HG03442 (cell line): ENCODE measurements at regions not wholly inside any gene's neighbourhood (a gene's known extent, or its start where the extent isn't known, plus 50 kb on each side); places are given as distances from the start of the nearest gene placed in this dataset.
"Not testable (repeated sequence)": the region's sequence is repeated elsewhere in the genome, so short reads cannot be mapped to it uniquely, and the experiment has no call there.

Experiments
- ATAC-seq: cut with Tn5 transposase; IDR thresholded peaks from one replicate; pipeline ENCODE4 v1.9.1; 2021; ENCODE audit warnings: mild to moderate bottlenecking, moderate library complexity; ENCODE audit not compliant: unreplicated experiment

DNA sequence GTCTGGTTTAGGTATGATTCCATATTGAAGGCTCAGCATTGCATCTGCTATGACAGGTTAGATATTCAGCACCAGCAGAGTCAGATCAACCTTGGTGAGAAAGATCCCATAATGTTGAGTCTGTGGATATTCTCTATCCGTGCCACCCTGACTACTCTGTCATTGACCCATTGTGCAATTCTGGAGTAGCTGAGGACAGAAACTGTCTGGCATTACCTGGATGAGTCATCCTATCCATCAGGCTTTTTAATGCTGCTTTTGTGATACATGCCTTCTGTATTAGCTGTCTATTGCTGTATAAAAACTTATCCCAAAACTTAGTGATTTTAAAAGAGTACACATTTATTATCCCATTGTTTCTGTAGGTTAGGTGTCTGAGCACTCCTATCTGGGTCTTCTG is 189.1 kb upstream of the FAT3 start:
- ATAC-seq, result no peak

DNA sequence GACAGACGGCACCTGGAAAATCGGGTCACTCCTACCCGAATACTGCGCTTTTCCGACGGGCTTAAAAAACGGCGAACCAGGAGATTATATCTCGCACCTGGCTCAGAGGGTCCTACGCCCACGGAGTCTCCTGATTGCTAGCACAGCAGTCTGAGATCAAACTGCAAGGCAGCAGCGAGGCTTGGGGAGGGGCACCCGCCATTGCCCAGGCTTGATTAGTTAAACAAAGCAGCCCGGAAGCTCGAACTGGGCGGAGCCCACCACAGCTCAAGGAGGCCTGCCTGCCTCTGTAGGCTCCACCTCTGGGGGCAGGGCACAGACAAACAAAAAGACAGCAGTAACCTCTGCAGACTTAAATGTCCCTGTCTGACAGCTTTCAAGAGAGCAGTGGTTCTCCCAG is 197.5 kb upstream of the FAT3 start:
- not testable (repeated sequence) for ATAC-seq

DNA sequence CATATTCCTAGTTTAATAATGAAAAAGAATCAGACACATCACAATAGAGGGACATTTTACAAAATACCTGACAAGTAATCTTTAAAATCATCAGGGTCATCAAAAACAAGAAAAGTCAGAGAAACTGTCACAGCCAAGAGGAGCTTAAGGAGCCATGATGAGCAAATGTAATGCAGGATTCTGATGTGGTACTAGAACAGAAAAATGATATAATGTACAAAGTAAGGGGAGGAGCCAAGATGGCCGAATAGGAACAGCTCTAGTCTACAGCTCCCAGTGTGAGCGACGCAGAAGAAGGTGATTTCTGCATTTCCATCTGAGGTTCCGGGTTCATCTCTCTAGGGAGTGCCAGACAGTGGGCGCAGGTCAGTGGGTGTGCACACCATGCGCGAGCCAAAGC is 198.0 kb upstream of the FAT3 start:
- no peak for ATAC-seq

DNA sequence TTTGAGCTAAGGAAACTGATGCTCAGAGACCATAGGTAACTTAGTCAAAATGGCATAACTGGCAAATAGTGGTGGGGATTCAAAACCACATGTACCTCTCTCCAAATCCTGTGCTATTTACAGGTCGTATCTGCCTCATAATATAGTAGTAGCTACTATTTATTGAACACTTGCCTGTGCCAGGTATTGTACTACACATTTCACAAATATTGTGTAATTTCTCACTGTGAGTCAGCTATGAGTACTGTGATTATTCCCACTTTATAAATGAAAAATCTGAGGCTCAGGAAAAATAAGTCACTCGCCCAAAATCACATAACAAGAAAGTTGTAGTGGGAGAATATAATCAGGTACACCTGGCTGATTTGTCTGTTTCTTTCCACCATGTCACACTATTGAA is 199.8 kb upstream of the FAT3 start:
- no peak for ATAC-seq

DNA sequence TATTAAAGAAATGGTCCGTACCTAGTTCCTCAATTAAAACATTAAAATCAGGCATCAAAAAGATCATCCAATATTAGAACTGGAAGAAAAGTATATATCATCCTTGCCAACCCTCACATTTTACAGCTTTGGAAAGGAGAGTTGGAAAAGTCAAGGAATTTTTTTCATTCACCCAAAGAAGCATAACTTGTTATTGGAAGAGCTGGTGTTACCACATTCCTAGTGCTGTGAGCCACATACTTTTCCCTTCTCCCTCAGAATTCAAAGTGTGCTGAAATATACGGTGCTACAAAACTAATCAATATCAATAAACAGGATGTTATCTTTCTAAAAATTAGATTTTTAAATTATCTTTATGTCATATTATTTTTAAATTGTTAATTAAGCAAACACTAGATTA is 202.1 kb upstream of the FAT3 start:
- no peak for ATAC-seq

DNA sequence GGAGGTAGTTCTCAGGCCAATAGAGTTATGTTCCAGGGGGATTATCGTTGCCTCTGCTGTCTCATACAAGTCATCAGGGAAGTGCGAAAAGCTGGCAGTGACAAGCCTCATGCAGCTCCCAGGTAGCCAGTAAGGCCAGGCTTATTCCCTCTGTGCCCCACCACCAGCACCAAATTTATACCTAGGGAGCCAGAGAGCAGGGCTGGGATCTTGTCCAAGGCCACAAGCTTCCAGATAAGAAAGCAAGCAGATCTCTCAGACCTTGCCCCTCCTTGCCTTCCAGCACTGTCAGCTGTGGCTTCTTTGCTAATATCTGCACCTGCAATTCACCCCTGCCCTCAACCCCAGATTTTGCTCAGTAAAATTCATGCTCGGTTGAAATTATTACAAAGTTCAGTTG is 206.3 kb upstream of the FAT3 start:
- no peak for ATAC-seq

DNA sequence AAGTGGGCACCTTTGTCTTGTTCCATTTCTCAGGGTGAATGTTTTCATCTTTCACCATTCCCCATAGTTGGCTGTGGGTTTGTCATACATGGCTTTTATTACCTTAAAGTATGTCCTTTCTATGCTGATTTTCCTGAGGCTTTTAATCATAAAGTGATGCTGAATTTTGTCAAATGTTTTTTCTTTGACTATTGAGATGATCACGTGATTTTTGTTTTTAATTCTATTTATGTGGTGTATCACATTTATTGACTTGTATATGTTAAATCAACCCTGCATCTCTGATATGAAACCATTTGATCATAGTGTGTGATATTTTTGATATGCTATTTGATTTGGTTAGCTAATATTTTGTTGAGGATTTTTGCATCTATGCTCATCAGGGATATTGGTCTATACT is 216.4 kb upstream of the FAT3 start:
- no peak for ATAC-seq

DNA sequence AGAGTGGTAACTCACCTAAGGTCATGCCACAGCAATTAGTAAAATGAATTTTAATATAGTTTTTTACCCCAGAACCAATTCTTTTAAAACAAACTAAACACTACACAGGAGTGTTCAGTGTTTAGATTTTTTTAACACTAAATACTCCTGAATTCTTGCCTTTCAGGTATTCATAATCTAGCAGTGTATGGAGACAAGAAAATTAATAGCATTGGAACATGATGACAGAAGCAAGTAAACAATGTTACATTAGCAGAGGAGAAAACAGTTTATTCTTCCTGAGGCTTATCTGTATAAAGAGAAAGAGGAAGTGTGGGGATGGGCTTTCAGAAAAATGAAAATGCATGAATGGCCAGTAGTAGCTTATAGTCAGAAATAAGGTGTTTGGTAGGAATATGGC is 222.1 kb upstream of the FAT3 start:
- no peak for ATAC-seq

DNA sequence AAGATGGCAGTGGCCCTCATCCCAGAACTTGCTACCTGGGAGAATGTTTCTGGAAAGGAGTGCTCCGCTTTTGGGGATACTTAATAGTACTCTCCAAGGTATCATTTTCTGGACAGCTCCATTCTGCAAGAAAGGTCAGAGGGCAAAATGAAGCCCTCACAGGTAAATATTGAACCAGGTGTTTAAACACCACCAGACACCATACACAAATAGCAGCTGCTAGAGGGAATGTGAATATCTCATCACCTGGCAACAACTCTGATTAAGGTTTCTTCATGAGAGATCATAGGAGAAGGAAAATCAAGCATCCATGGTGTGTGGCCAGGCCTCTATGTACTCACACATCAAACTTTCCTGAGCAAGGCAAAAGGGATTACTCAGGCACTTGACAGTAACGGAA is 226.1 kb upstream of the FAT3 start:
- ATAC-seq, result no peak

DNA sequence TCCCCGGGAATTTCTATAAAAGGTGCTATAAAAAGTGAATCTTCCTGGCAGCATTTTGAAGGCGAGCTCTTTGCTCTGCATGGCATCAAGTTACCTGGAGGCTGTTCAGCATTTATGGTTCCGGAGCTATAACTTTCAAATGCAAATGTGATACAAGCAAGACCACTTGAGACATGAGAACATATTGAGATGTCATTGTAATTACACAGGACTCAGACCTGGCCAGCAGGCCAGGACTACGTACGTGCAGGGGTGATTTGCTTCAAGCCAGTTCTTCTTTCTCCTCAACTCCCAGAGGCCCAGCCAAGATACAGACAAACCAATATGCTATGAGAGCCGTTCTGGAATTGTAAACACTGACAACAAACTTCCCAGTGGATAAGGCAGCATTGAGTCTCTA is 227.4 kb upstream of the FAT3 start:
- no peak for ATAC-seq

DNA sequence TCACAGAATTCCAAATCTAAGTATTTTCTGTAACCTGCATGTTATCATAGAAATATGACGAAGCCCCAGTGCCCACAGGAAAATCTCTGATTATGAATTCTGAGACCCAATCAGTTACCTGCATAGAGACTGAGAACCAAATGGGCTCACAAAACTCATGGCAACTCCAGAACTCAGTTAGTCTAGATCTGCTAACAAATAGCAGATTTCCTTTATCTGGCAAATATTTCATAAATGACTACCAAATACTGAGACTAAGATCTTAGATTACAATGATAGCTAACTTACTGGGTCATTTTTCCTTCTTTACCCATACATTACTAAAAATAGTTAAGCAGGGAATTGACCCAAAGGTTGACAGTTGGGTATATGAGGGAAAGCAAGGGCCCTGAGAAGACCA is 228.1 kb upstream of the FAT3 start:
- ATAC-seq, result no peak

DNA sequence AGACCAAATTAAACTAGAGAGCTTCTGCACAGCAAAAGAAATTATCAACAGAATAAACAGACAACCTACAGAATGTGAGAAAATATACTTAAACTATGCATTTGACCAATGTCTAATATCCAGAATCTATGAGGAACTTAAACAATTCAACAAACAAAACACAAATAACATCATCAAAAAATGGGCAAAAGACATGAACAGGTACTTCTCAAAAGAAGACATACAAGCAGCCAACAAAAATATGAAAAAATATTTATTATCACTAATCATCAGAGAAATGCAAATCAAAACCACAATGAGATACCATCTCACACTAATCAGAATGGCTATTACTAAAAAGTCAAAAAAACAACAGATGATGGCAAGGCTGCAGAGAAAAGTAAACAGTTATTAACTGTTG is 236.2 kb upstream of the FAT3 start:
- not testable (repeated sequence) for ATAC-seq

DNA sequence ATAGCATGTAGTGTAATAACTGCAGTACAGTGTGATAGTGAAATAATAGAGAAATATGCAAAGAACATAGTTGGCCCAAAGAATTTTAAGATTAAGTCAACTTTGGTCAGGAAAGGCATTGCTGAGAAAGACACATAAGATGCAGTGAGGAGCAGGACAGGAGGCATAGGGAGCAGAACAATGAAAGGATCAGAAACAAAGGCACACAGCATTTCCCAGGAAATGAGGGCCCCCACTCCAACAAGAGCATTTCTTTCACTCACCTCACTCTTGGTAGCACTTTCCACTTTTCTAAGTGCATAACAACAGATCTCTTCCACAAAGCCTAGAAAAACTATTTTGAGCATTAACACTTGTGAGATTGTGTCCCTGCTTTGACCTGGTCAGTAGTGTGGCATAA is 238.4 kb upstream of the FAT3 start:
- no peak for ATAC-seq

DNA sequence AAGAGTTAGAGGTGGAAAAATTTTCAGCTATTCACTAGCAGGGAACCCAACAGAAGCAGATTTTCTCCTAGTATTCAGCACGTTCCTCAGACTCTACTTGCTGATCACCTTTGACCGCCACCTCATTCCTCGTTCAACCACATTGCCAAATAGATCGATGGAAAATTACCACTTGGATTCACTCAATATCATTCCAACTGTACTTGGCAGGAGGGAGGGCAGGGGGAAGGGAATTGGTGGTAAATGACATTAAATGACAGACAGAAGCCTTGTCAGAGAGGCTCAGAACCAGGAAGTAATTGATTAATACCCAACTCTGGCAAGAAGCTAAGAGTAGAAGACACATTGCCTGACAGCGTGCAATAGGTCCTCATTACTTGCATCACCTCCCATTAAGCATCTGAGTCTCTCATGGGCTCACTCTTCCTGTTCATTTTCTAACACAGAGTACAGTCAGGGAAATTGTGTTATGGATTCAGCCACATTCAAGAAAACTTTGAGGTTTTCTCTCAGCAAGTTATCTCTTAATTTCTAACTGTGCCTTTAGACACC is 240.5 kb upstream of the FAT3 start:
- ATAC-seq, result no peak

DNA sequence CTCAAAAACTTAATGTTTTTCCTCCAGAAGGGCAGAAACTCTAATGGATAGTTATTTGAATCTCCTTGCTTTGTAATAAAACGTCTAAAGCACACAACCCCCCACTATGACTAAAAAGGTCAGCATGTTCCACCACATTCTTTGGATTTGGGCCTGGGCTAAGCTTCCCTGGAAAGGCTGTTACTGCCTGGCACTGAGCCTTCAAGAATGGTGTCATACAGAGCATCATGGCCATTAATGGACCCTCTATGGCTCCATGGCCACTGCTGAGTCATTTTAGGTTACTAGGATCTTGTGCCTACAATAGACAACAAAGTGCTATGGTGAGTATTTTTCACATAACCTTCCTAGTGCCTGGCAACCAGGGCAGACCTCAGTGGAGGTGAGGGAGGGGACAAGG is 242.6 kb upstream of the FAT3 start:
- no peak for ATAC-seq

DNA sequence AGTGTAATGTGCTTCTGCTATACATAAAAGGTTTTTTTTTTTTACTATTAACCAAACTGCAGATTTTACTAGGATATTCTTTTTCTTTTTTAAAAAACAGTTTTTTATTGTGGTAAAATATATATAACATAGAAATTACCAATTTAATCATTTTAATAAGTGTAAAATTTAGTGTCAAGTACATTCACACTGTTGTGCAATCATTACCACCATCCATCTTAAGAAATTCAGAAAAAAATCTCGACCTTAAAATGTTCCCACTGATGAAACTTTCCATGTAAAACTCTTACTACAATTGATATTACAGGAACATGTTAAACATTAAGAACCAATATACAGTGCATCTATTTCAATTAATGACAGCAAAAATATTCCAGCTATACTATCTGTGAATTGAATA is 244.8 kb upstream of the FAT3 start:
- no peak for ATAC-seq

DNA sequence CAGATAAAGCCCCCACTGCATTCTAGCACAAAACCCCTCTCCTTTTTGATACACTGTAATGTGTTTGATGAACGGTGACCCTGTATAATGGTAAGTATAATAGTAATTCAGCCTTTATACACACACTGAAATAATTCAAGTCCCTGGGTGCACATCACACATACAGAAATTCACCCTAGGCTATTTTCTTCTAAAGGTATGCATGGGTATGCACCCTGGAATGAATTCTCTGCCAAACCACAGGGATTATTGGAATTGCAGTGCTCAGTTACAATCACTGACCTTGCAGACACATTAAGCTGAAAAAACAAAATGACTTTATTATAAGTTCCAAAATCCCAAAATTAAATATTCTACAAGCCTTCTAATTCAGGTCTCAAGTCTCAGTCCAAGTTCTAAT is 245.9 kb upstream of the FAT3 start:
- no peak for ATAC-seq

DNA sequence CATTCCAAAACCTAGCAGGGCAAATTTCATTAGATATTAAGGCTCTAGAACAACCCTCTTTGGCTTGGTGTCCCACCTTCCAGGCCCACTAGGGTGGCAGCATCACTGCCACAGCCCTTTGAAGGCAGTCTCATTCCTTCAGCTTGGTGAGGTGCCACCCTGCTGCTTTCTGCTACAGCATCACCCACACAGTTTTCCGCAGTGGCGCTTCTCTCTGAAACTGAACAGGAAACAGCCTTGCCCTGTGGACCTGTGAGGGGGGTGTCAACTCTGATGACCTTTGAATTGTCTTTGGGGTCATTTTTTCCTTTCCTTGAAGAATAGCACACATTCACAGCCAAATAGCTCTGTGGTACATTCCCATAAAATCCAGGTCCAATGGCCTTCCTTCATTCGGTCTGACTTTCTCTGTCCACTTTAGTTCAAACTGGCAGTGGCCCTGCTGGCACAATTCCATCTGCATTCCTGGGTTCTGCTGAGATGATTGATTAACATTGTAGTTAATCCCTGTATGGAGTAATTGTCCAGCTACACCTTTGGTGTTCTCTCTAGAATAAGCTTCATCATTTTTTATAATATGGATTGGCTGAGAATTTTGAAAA is 251.9 kb upstream of the FAT3 start:
- ATAC-seq, result no peak

DNA sequence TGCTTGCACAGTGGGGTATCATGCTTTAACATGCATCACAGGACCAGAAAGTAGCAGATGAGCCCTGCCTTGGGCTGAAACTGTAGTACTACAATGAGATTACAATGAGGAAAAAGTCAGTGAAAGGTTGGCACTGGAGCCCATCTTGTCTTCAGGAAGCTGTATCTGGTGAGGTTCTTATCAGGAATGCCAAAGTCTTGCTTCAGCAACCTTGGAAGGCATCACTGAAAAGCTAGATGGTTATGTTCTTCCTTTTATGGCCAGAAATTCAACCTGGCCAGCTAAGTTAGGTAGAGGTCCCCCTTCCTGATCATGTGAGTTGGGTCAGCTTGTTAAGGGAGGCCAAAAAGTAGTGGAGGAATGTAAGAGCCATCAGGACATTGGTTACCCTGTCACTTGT is 254.0 kb upstream of the FAT3 start:
- ATAC-seq, result no peak

DNA sequence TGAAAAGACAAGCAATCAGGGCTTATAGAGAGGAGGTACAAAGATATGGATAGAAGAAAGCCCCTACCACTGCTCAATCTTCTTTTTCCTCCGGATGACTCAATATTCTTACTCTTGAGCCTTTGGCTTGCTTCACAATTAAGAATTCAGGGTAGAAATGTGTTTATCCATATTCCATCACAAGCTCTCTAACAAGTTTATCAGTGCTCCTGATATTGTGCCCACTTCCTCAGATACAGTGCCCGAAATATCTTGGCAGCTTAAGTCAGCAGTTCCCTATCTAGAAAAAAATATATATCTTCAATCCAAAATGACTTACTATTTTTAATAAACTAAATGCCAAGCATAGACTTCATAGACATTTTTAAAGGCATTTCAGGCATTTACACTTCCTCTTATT is 255.1 kb upstream of the FAT3 start:
- ATAC-seq, result no peak

DNA sequence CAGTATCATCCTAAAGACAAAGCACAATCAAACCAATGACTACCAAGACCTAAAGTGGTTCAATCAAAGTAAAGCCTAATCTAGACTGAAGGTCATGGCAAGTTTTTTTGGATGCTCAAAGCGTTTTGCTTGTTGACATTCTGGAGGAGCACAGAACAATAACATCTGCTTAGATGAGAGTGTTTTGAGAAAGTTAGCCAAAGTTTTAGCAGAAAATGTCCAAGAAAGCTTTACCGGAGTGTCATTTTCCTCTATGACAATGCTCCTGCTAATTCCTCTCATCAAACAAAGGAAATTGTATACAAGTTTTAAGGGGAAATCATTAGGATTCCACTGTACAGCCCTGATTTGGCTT is 256.9 kb upstream of the FAT3 start:
- ATAC-seq, result no peak

DNA sequence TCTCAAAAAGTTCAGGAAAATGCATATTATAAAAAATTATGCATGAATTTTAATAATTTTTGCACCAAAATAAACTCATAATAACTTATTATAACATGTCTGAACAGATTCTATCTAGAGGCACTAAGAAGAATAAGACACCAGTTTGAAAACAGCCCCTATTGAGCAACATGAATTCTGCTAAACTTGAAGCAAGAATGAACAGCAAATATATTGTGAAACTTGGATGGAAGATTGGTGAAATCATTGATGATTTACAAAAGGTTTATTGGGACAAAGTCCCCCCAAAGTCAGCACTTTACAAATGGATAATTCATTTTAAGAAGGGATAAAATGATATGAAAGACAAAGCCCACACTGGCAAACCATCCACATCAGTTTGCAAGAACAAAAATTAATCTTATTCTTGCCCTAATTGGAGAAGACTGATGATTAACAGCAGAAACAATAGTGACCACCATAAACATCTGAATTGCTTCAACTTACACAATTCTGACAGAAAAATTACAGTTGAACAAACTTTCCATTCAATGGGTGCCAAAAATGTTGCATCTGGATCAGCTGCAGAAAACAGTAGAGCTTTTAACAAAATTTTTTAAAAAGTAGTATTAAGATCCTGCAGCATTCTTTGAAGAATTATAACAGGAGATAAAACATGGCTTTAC is 257.5 kb upstream of the FAT3 start:
- no peak for ATAC-seq

DNA sequence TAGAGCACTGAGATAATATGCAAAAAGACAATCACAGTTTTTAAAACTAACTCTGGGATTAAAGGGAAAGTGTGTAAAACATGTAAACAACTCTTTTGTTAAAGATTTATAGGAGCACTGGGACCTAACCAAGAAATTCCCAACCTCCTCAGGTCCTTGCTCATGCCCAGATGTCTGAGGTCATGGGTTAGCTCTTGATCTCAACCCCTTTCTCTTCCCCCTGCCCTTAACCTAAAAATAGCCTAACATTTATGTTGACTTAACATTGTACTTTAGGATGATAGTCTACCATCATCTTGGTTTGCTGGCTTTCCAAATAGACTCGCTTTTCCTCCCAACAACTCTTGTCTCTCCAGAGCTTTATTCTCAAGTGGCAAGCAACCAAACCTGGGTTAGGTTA is 258.2 kb upstream of the FAT3 start:
- ATAC-seq, result no peak
